ENCODE measurements at regions not wholly inside any gene's neighbourhood (a gene's known extent, or its start where the extent isn't known, plus 50 kb on each side); places are given as distances from the start of the nearest gene placed in this dataset.

GRCh38 chr12:41772478-41772877 is 372.2 kb downstream of the GXYLT1 start:
- Histone ChIP-seq H3K27me3 (ENCODE audit: low read length) (peaks cover 35% of the 10 kb centered on the region), H3K9me2 (replicated peaks; ENCODE audit: low read length) (no peaks in the 10 kb centered on the region), H3K27ac (ENCODE audit: low read length) (no peak overlapping the region), H4K20me1 (ENCODE audit: low read length) (no peaks in the 10 kb centered on the region), H3K4me1 (ENCODE audit: insufficient read depth, low read length) (no peaks in the 10 kb centered on the region), H3F3A (ENCODE audit: low read length, unreplicated experiment) (no peaks in the 10 kb centered on the region), H3K9me3 (ENCODE audit: low read length) (no peaks in the 10 kb centered on the region), H3K36me3 (ENCODE audit: low read depth, low read length) (no peaks in the 10 kb centered on the region), H3K79me2 (ENCODE audit: low read length) (no peaks in the 10 kb centered on the region), H3K4me2 (ENCODE audit: low read length) (no peak overlapping the region), H3K9ac (ENCODE audit: low read length) (no peak overlapping the region), H3K4me3 (ENCODE audit: low read length) (no peak overlapping the region), H2AFZ (ENCODE audit: low read length) (no peak overlapping the region)
- ChIA-PET CTCF (no interaction called here), POLR2A (ENCODE audit: unreplicated experiment) (no interaction called here)
- no TSS peak for BruUV-seq (replicated peaks)
- DNase-seq, result no peak
- no peak for ATAC-seq
- intact Hi-C loops (cut with micrococcal nuclease), result no loop called here
- TF ChIP-seq EZH2phosphoT487 (IDR thresholded peaks at IDR 0.05; ENCODE audit: borderline replicate concordance, low read length) (no peak), EZH2 (IDR thresholded peaks at IDR 0.05; ENCODE audit: low read length, unreplicated experiment) (no peak), CTCF (conservative IDR thresholded peaks at IDR 0.05; ENCODE audit: low read depth, low read length) (no peak)

GRCh38 chr12:41769810-41770209 is 374.9 kb downstream of the GXYLT1 start:
- H3K4me1 ChIP-seq (ENCODE audit: insufficient read depth, low read length), result no peaks in the 10 kb centered on the region
- H3K4me2 ChIP-seq (ENCODE audit: low read length), result no peak overlapping the region
- H3K9me3 ChIP-seq (ENCODE audit: low read length), result no peaks in the 10 kb centered on the region
- no peak for DNase-seq
- CTCF ChIA-PET, result no interaction called here
- BruUV-seq (replicated peaks), result no TSS peak
- H3K27ac ChIP-seq (ENCODE audit: low read length), result no peak overlapping the region
- no peak overlapping the region for H3K9ac ChIP-seq (ENCODE audit: low read length)
- no peaks in the 10 kb centered on the region for H3F3A ChIP-seq (ENCODE audit: low read length, unreplicated experiment)
- H3K4me3 ChIP-seq (ENCODE audit: low read length), result no peak overlapping the region
- H4K20me1 ChIP-seq (ENCODE audit: low read length), result no peaks in the 10 kb centered on the region
- TF ChIP-seq CTCF (conservative IDR thresholded peaks at IDR 0.05; ENCODE audit: low read depth, low read length) (no peak), EZH2phosphoT487 (IDR thresholded peaks at IDR 0.05; ENCODE audit: borderline replicate concordance, low read length) (no peak), EZH2 (IDR thresholded peaks at IDR 0.05; ENCODE audit: low read length, unreplicated experiment) (no peak)
- H3K79me2 ChIP-seq (ENCODE audit: low read length), result no peaks in the 10 kb centered on the region
- H3K36me3 ChIP-seq (ENCODE audit: low read depth, low read length), result no peaks in the 10 kb centered on the region
- no peak for ATAC-seq
- POLR2A ChIA-PET (ENCODE audit: unreplicated experiment), result no interaction called here
- H3K9me2 ChIP-seq (replicated peaks; ENCODE audit: low read length), result no peaks in the 10 kb centered on the region
- intact Hi-C loops (cut with micrococcal nuclease), result no loop called here
- peaks cover 16% of the 10 kb centered on the region for H3K27me3 ChIP-seq (ENCODE audit: low read length)
- no peak overlapping the region for H2AFZ ChIP-seq (ENCODE audit: low read length)

- H3K9me2 ChIP-seq (replicated peaks; ENCODE audit: low read length), result no peaks in the 10 kb centered on the region
- no peak overlapping the region for H2AFZ ChIP-seq (ENCODE audit: low read length)
- H3K4me2 ChIP-seq (ENCODE audit: low read length), result no peak overlapping the region
- H3K27me3 ChIP-seq (ENCODE audit: low read length), result peaks cover 9% of the 10 kb centered on the region; the same call in 1 of the 2 replicates
- no peaks in the 10 kb centered on the region for H3K4me1 ChIP-seq (ENCODE audit: insufficient read depth, low read length)
- H3K4me3 ChIP-seq (ENCODE audit: low read length), result no peak overlapping the region
- H3K9ac ChIP-seq (ENCODE audit: low read length), result no peak overlapping the region
- no peak overlapping the region for H3K27ac ChIP-seq (ENCODE audit: low read length)
- CTCF ChIA-PET, result no interaction called here
- TF ChIP-seq EZH2 (IDR thresholded peaks at IDR 0.05; ENCODE audit: low read length, unreplicated experiment) (no peak), CTCF (conservative IDR thresholded peaks at IDR 0.05; ENCODE audit: low read depth, low read length) (no peak), EZH2phosphoT487 (IDR thresholded peaks at IDR 0.05; ENCODE audit: borderline replicate concordance, low read length) (no peak)
- no peaks in the 10 kb centered on the region for H3K79me2 ChIP-seq (ENCODE audit: low read length)
- BruUV-seq (replicated peaks), result no TSS peak
- H4K20me1 ChIP-seq (ENCODE audit: low read length), result no peaks in the 10 kb centered on the region
- H3K36me3 ChIP-seq (ENCODE audit: low read depth, low read length), result no peaks in the 10 kb centered on the region
- no peaks in the 10 kb centered on the region for H3K9me3 ChIP-seq (ENCODE audit: low read length)
- intact Hi-C loops (cut with micrococcal nuclease), result no loop called here
- POLR2A ChIA-PET (ENCODE audit: unreplicated experiment), result no interaction called here
- DNase-seq (no peak), ATAC-seq (no peak)
- H3F3A ChIP-seq (ENCODE audit: low read length, unreplicated experiment), result no peaks in the 10 kb centered on the region
Observed at GRCh38 chr12:41768456-41768855, 376.2 kb downstream of the GXYLT1 start.

Data from PC-3 (cell line).